A673 (cell line): ENCODE measurements at regions not wholly inside any gene's neighbourhood (a gene's known extent, or its start where the extent isn't known, plus 50 kb on each side); places are given as distances from the start of the nearest gene placed in this dataset.

Experiments
- CTCF ChIP-seq: fragments of 300-800, 200-600 bp; sonication (generic); conservative IDR thresholded peaks from 2 replicates; pipeline ENCODE4 v1.5.1; 2017; ENCODE audit warnings: low read depth, mild to moderate bottlenecking, antibody characterized with exemption, low read length, moderate library complexity, mixed read lengths
- EZH2 ChIP-seq: fragments of 200-600 bp; sonication (generic); IDR thresholded peaks from 2 replicates; pipeline ENCODE4 v1.6.1; 2017; ENCODE audit warnings: borderline replicate concordance, low read depth, mild to moderate bottlenecking, mixed read lengths, antibody characterized with exemption, low read length; ENCODE audit not compliant: poor library complexity, severe bottlenecking

- TF ChIP-seq CTCF: no peak
- no peak for TF ChIP-seq EZH2
Measured at GRCh38 chr6:134729561-134729960, 220.3 kb downstream of the ALDH8A1 start.
